ENCODE measurements at regions not wholly inside any gene's neighbourhood (a gene's known extent, or its start where the extent isn't known, plus 50 kb on each side); places are given as distances from the start of the nearest gene placed in this dataset.

GRCh38 chr5:56522960-56523359 is 289.8 kb upstream of the ANKRD55 start:
- Histone ChIP-seq H3K4me1 (ENCODE audit: insufficient read depth, low read length, poor library complexity, severe bottlenecking) (no peaks in the 10 kb centered on the region), H3K4me2 (ENCODE audit: low read depth, low read length, poor library complexity, severe bottlenecking) (no peak overlapping the region), H3K9me3 (ENCODE audit: insufficient read depth, low read depth, low read length) (no peaks in the 10 kb centered on the region), H3K36me3 (ENCODE audit: insufficient read depth, low read length) (no peaks in the 10 kb centered on the region), H2AFZ (ENCODE audit: low read length) (no peak overlapping the region), H3K9me2 (replicated peaks; ENCODE audit: low read depth, low read length) (no peaks in the 10 kb centered on the region), H3F3A (ENCODE audit: low read depth) (no peaks in the 10 kb centered on the region), H3K79me2 (ENCODE audit: insufficient read depth, low read length) (no peaks in the 10 kb centered on the region), H3K4me3 (ENCODE audit: low read length, poor library complexity, severe bottlenecking) (no peak overlapping the region), H4K20me1 (ENCODE audit: insufficient read depth, low read length, poor library complexity, severe bottlenecking) (no peaks in the 10 kb centered on the region), H3K27me3 (ENCODE audit: insufficient read depth, low read length, poor library complexity, severe bottlenecking) (no peaks in the 10 kb centered on the region), H3K9ac (ENCODE audit: low read depth, low read length, poor library complexity, severe bottlenecking) (no peak overlapping the region)
- no peak for TF ChIP-seq EZH2phosphoT487 (IDR thresholded peaks at IDR 0.05; ENCODE audit: borderline replicate concordance)
- TF ChIP-seq, protein P1, sequence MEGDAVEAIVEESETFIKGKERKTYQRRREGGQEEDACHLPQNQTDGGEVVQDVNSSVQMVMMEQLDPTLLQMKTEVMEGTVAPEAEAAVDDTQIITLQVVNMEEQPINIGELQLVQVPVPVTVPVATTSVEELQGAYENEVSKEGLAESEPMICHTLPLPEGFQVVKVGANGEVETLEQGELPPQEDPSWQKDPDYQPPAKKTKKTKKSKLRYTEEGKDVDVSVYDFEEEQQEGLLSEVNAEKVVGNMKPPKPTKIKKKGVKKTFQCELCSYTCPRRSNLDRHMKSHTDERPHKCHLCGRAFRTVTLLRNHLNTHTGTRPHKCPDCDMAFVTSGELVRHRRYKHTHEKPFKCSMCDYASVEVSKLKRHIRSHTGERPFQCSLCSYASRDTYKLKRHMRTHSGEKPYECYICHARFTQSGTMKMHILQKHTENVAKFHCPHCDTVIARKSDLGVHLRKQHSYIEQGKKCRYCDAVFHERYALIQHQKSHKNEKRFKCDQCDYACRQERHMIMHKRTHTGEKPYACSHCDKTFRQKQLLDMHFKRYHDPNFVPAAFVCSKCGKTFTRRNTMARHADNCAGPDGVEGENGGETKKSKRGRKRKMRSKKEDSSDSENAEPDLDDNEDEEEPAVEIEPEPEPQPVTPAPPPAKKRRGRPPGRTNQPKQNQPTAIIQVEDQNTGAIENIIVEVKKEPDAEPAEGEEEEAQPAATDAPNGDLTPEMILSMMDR (conservative IDR thresholded peaks at IDR 0.05; ENCODE audit: low read length), result no peak

GRCh38 chr5:56522169-56522568 is 289.0 kb upstream of the ANKRD55 start:
- Histone ChIP-seq H3K4me2 (ENCODE audit: low read depth, low read length, poor library complexity, severe bottlenecking) (no peak overlapping the region), H2AFZ (ENCODE audit: low read length) (no peak overlapping the region), H3K36me3 (ENCODE audit: insufficient read depth, low read length) (no peaks in the 10 kb centered on the region), H3K27me3 (ENCODE audit: insufficient read depth, low read length, poor library complexity, severe bottlenecking) (no peaks in the 10 kb centered on the region), H3F3A (ENCODE audit: low read depth) (no peaks in the 10 kb centered on the region), H3K9me3 (ENCODE audit: insufficient read depth, low read depth, low read length) (no peaks in the 10 kb centered on the region), H3K9me2 (replicated peaks; ENCODE audit: low read depth, low read length) (no peaks in the 10 kb centered on the region), H4K20me1 (ENCODE audit: insufficient read depth, low read length, poor library complexity, severe bottlenecking) (no peaks in the 10 kb centered on the region), H3K9ac (ENCODE audit: low read depth, low read length, poor library complexity, severe bottlenecking) (no peak overlapping the region), H3K79me2 (ENCODE audit: insufficient read depth, low read length) (no peaks in the 10 kb centered on the region), H3K4me3 (ENCODE audit: low read length, poor library complexity, severe bottlenecking) (no peak overlapping the region), H3K4me1 (ENCODE audit: insufficient read depth, low read length, poor library complexity, severe bottlenecking) (no peaks in the 10 kb centered on the region)
- TF ChIP-seq, protein P1 (conservative IDR thresholded peaks at IDR 0.05; ENCODE audit: low read length), result no peak
- TF ChIP-seq EZH2phosphoT487 (IDR thresholded peaks at IDR 0.05; ENCODE audit: borderline replicate concordance), result no peak

GRCh38 chr5:56520986-56521730 is 288.0 kb upstream of the ANKRD55 start:
- Histone ChIP-seq H3K4me3 (ENCODE audit: low read length, poor library complexity, severe bottlenecking) (no peak overlapping the region), H3K4me2 (ENCODE audit: low read depth, low read length, poor library complexity, severe bottlenecking) (no peak overlapping the region), H2AFZ (ENCODE audit: low read length) (no peak overlapping the region), H3K9me2 (replicated peaks; ENCODE audit: low read depth, low read length) (no peaks in the 10 kb centered on the region), H3F3A (ENCODE audit: low read depth) (no peaks in the 10 kb centered on the region), H3K4me1 (ENCODE audit: insufficient read depth, low read length, poor library complexity, severe bottlenecking) (no peaks in the 10 kb centered on the region), H3K79me2 (ENCODE audit: insufficient read depth, low read length) (no peaks in the 10 kb centered on the region), H3K27me3 (ENCODE audit: insufficient read depth, low read length, poor library complexity, severe bottlenecking) (no peaks in the 10 kb centered on the region), H4K20me1 (ENCODE audit: insufficient read depth, low read length, poor library complexity, severe bottlenecking) (no peaks in the 10 kb centered on the region), H3K9ac (ENCODE audit: low read depth, low read length, poor library complexity, severe bottlenecking) (no peak overlapping the region), H3K9me3 (ENCODE audit: insufficient read depth, low read depth, low read length) (no peaks in the 10 kb centered on the region), H3K36me3 (ENCODE audit: insufficient read depth, low read length) (no peaks in the 10 kb centered on the region)
- TF ChIP-seq, protein P1 (conservative IDR thresholded peaks at IDR 0.05; ENCODE audit: low read length), result no peak
- TF ChIP-seq EZH2phosphoT487 (IDR thresholded peaks at IDR 0.05; ENCODE audit: borderline replicate concordance), result no peak

Measured in Loucy (cell line).